Panc1 (cell line): ENCODE measurements at regions not wholly inside any gene's neighbourhood (a gene's known extent, or its start where the extent isn't known, plus 50 kb on each side); places are given as distances from the start of the nearest gene placed in this dataset.

Experiments
- ATAC-seq: fragments of 200-7000 bp; cut with Tn5 transposase; 2 replicates; pipeline ENCODE4 v1.9.1; 2020; ENCODE audit warnings: mild to moderate bottlenecking, moderate library complexity
- BruUV-seq: library from RNA; stranded (reverse); fragments of 400-500 nt; replicated peaks from 2 replicates; lab custom pipeline; 2021; lab: Mats Ljungman, UMichigan
- CTCF ChIA-PET: fragments of 300-600 bp; sonication (Branson Sonifier 250); formaldehyde crosslinking; loops from one replicate; lab custom pipeline; 2022; ENCODE audit warnings: antibody characterized with exemption; lab: Charles Lee
- POLR2A ChIA-PET: fragments of 300-600 bp; sonication (Branson Sonifier 250); formaldehyde crosslinking; loops from one replicate; lab custom pipeline; 2022; ENCODE audit warnings: antibody characterized with exemption; lab: Charles Lee
- DNase-seq: peaks from one replicate; pipeline ENCODE4 v3.0.0-alpha.2; 2010; ENCODE audit warnings: low read depth, low spot score
- H3K27ac ChIP-seq: 2 replicates; pipeline ENCODE4 v1.5.1; 2011; ENCODE audit warnings: mild to moderate bottlenecking, low read length, inconsistent platforms
- H3K27me3 ChIP-seq: fragments of 200-500 bp; sonication (Bioruptor generic); 2 replicates; pipeline ENCODE4 v1.6.0; 2014; ENCODE audit warnings: low read length, inconsistent platforms; ENCODE audit not compliant: control insufficient read depth, insufficient read depth
- H3K36me3 ChIP-seq: fragments of 200-500 bp; sonication (Bioruptor generic); 2 replicates; pipeline ENCODE4 v1.5.1; 2014; ENCODE audit warnings: inconsistent platforms, mild to moderate bottlenecking, low read length, moderate library complexity; ENCODE audit not compliant: control insufficient read depth, insufficient read depth
- H3K4me1 ChIP-seq: 2 replicates; pipeline ENCODE4 v1.5.1; 2011; ENCODE audit warnings: inconsistent platforms, mild to moderate bottlenecking, low read length, moderate library complexity; ENCODE audit not compliant: control insufficient read depth, insufficient read depth
- H3K4me3 ChIP-seq, 2 experiments: 2 replicates each; pipeline ENCODE4 v1.5.1; 2011 to 2012; ENCODE audit warnings: low read depth in 2 of 2, low read length in 2 of 2, mild to moderate bottlenecking in 2 of 2, inconsistent platforms in 1 of 2, moderate library complexity in 1 of 2
- H3K9me3 ChIP-seq: fragments of 200-500 bp; sonication (Bioruptor generic); 2 replicates; pipeline ENCODE4 v1.5.1; 2014; ENCODE audit warnings: low read depth, mild to moderate bottlenecking, inconsistent platforms, low read length, moderate library complexity; ENCODE audit not compliant: control insufficient read depth, insufficient read depth
- POLR2AphosphoS5 ChIP-seq: IDR thresholded peaks from 2 replicates; pipeline ENCODE4 v1.6.1; 2012; ENCODE audit warnings: mild to moderate bottlenecking, low read depth, low read length, moderate library complexity
- SIN3A ChIP-seq: IDR thresholded peaks from 2 replicates; pipeline ENCODE4 v1.6.1; 2012; ENCODE audit warnings: low read depth, mild to moderate bottlenecking, low read length, moderate library complexity, borderline replicate concordance; ENCODE audit not compliant: insufficient read depth
- TCF7L2 ChIP-seq: IDR thresholded peaks from 2 replicates; pipeline ENCODE4 v1.6.1; 2011; ENCODE audit warnings: mild to moderate bottlenecking, low read depth, low read length, inconsistent platforms
- in situ Hi-C: cut with HindIII; loops from 2 replicates; pipeline ENCODE4 v1.10.0; 2016; ENCODE audit warnings: low sequenced_read_pairs, low pct_unique_long_range_greater_than_20kb
- intact Hi-C: fragments of 100-400 bp; cut with micrococcal nuclease; formaldehyde crosslinking; loops from one replicate; pipeline ENCODE4 v1.10.0; 2022; ENCODE audit not compliant: unreplicated experiment
- TF ChIP-seq, protein P1 (sequence below), 2 experiments: IDR thresholded peaks; 2 replicates each; pipeline ENCODE4 v1.6.1; 2011 to 2012; ENCODE audit warnings: low read depth in 2 of 2, control low read depth in 1 of 2, low read length in 1 of 2, mild to moderate bottlenecking in 1 of 2, moderate library complexity in 1 of 2; ENCODE audit not compliant: insufficient read depth in 1 of 2
- TF ChIP-seq, protein P2 (sequence below): fragments of 450-650 bp; IDR thresholded peaks from 2 replicates; pipeline ENCODE4 v1.5.1; 2017; ENCODE audit warnings: mild to moderate bottlenecking

DNA sequence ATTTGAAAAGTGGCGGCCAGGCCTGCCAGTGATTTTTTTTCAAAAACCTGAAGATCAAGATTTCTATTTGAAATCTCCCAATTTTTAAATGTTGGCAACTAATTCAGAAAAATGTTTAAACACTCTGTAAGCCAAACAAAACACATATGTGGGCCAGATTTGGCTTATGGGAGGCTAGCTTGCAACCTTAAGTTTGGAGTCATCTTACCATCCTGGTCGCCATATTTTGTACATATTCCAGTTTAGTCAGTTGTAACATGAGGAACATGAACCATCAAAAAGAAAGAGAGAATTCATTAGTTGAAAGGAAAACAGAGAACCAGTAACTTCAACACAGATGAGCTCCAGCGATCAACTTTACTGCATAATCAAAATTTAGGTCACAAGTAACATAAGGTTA, 115.4 kb downstream of the TMEM26 start:
- in situ Hi-C loops: no loop called here
- TF ChIP-seq, protein P1, sequence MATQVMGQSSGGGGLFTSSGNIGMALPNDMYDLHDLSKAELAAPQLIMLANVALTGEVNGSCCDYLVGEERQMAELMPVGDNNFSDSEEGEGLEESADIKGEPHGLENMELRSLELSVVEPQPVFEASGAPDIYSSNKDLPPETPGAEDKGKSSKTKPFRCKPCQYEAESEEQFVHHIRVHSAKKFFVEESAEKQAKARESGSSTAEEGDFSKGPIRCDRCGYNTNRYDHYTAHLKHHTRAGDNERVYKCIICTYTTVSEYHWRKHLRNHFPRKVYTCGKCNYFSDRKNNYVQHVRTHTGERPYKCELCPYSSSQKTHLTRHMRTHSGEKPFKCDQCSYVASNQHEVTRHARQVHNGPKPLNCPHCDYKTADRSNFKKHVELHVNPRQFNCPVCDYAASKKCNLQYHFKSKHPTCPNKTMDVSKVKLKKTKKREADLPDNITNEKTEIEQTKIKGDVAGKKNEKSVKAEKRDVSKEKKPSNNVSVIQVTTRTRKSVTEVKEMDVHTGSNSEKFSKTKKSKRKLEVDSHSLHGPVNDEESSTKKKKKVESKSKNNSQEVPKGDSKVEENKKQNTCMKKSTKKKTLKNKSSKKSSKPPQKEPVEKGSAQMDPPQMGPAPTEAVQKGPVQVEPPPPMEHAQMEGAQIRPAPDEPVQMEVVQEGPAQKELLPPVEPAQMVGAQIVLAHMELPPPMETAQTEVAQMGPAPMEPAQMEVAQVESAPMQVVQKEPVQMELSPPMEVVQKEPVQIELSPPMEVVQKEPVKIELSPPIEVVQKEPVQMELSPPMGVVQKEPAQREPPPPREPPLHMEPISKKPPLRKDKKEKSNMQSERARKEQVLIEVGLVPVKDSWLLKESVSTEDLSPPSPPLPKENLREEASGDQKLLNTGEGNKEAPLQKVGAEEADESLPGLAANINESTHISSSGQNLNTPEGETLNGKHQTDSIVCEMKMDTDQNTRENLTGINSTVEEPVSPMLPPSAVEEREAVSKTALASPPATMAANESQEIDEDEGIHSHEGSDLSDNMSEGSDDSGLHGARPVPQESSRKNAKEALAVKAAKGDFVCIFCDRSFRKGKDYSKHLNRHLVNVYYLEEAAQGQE (IDR thresholded peaks at IDR 0.05; ENCODE audit: insufficient read depth in 1 of 2, low read depth in 2 of 2, low read length in 1 of 2): no peak
- TF ChIP-seq, protein P2, sequence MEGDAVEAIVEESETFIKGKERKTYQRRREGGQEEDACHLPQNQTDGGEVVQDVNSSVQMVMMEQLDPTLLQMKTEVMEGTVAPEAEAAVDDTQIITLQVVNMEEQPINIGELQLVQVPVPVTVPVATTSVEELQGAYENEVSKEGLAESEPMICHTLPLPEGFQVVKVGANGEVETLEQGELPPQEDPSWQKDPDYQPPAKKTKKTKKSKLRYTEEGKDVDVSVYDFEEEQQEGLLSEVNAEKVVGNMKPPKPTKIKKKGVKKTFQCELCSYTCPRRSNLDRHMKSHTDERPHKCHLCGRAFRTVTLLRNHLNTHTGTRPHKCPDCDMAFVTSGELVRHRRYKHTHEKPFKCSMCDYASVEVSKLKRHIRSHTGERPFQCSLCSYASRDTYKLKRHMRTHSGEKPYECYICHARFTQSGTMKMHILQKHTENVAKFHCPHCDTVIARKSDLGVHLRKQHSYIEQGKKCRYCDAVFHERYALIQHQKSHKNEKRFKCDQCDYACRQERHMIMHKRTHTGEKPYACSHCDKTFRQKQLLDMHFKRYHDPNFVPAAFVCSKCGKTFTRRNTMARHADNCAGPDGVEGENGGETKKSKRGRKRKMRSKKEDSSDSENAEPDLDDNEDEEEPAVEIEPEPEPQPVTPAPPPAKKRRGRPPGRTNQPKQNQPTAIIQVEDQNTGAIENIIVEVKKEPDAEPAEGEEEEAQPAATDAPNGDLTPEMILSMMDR: no peak
- TF ChIP-seq POLR2AphosphoS5: no peak
- TF ChIP-seq SIN3A: no peak
- no peak for TF ChIP-seq TCF7L2
- Histone ChIP-seq H3K27ac (no peak overlapping the region), H3K4me3 (no peak overlapping the region), H3K27me3 (0 out of 2 replicates have a peak, but pooled peaks cover 2% of the 10 kb centered on the region), H3K9me3 (no peaks in the 10 kb centered on the region), H3K4me1 (no peaks in the 10 kb centered on the region), H3K36me3 (no peaks in the 10 kb centered on the region)
- no TSS peak for BruUV-seq
- ChIA-PET CTCF (no interaction called here), POLR2A (interaction anchor here (0.6 kb wide), 1 partner anchor 1172 kb away, joined by 3 read pairs; no protein-coding TSS in a partner anchor)
- intact Hi-C loops: no loop called here
- no peak for ATAC-seq
- DNase-seq: no peak

DNA sequence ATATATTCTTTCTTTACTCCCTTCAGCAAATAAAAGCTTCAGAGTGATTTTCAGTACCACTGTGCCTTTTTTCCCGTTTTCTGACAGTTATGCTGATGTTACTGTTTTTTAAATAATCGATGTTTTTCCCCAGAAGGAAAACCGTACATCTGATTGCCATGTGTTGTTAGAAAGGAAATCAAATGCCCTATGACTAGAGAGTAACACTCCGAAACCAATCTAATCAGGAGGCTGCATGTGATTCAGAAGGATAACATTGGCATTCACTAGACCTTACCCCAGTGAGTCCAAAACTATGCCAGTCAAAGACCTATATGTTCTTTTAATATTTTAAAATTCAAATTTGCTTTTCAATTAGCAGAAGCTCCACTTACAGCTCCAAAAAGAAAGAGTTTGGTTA, 116.3 kb downstream of the TMEM26 start:
- in situ Hi-C loops (no loop called here), intact Hi-C loops (no loop called here)
- DNase-seq (no peak), ATAC-seq (no peak)
- ChIA-PET POLR2A (no interaction called here), CTCF (no interaction called here)
- Histone ChIP-seq H3K27me3 (no peaks in the 10 kb centered on the region), H3K9me3 (no peaks in the 10 kb centered on the region), H3K4me1 (no peaks in the 10 kb centered on the region), H3K27ac (no peak overlapping the region), H3K4me3 (no peak overlapping the region), H3K36me3 (no peaks in the 10 kb centered on the region)
- BruUV-seq: no TSS peak
- TF ChIP-seq TCF7L2 (no peak), POLR2AphosphoS5 (no peak), SIN3A (no peak)
- TF ChIP-seq, protein P1 (IDR thresholded peaks at IDR 0.05; ENCODE audit: insufficient read depth in 1 of 2, low read depth in 2 of 2, low read length in 1 of 2): no peak
- TF ChIP-seq, protein P2: no peak
